HEK293 (cell line): ENCODE measurements at regions not wholly inside any gene's neighbourhood (a gene's known extent, or its start where the extent isn't known, plus 50 kb on each side); places are given as distances from the start of the nearest gene placed in this dataset.

Source experiments
- CTCF ChIA-PET: fragments of 350-600 bp; formaldehyde crosslinking; extraction: SDS; loops from one replicate; lab custom pipeline; 2021; ENCODE audit warnings: antibody characterized with exemption; lab: Yijun Ruan, JAX
- POLR2A ChIA-PET: fragments of 300-600 bp; formaldehyde crosslinking; extraction: SDS; loops from one replicate; lab custom pipeline; 2020; ENCODE audit warnings: antibody characterized with exemption, inconsistent platforms; lab: Yijun Ruan, JAX
- H3K27ac ChIP-seq: fragments of 200-500 bp; sonication (Bioruptor generic); 2 replicates; pipeline ENCODE4 v1.5.1; 2014; ENCODE audit warnings: low read depth, low read length, control low read depth, inconsistent platforms; ENCODE audit errors: extremely low read depth
- H3K36me3 ChIP-seq, 2 experiments: fragments of 200-500 bp in 1 of 2; sonication (Bioruptor generic) in 1 of 2; 1 replicate in 1 of 2; 2 replicates in 1 of 2; pipeline ENCODE4 v1.5.1; 2014 to 2017; ENCODE audit warnings: inconsistent platforms in 2 of 2, low read length in 2 of 2; ENCODE audit not compliant: control insufficient read depth in 2 of 2, insufficient read depth in 1 of 2
- H3K4me1 ChIP-seq: fragments of 200-500 bp; sonication (Bioruptor generic); 2 replicates; pipeline ENCODE4 v1.5.1; 2014; ENCODE audit warnings: mild to moderate bottlenecking, low read length, inconsistent platforms; ENCODE audit not compliant: control insufficient read depth, insufficient read depth
- H3K4me3 ChIP-seq: 2 replicates; pipeline ENCODE4 v1.5.1; 2011; ENCODE audit warnings: low read depth, mild to moderate bottlenecking, control low read depth, low read length, moderate library complexity
- H3K9me3 ChIP-seq: fragments of 200-500 bp; sonication (Bioruptor generic); 2 replicates; pipeline ENCODE4 v1.5.1; 2014; ENCODE audit warnings: low read depth, low read length, inconsistent platforms; ENCODE audit not compliant: control insufficient read depth, insufficient read depth
- GFI1B ChIP-seq: fragments of 450-650 bp; formaldehyde crosslinking; IDR thresholded peaks from 2 replicates; pipeline ENCODE4 v1.5.1; 2016; ENCODE audit warnings: missing biosample characterization, missing genetic modification characterization
- KLF16 ChIP-seq: fragments of 450-650 bp; formaldehyde crosslinking; IDR thresholded peaks from 2 replicates; pipeline ENCODE4 v1.5.1; 2017; ENCODE audit warnings: missing biosample characterization, missing genetic modification characterization
- REPIN1 ChIP-seq: fragments of 450-650 bp; formaldehyde crosslinking; IDR thresholded peaks from 2 replicates; pipeline ENCODE4 v1.5.1; 2017; ENCODE audit warnings: missing biosample characterization, missing genetic modification characterization, low read depth
- SCRT2 ChIP-seq: fragments of 450-650 bp; formaldehyde crosslinking; IDR thresholded peaks from 2 replicates; pipeline ENCODE4 v1.5.1; 2016; ENCODE audit warnings: missing biosample characterization, missing genetic modification characterization
- SETDB1 ChIP-seq: IDR thresholded peaks from one replicate; pipeline ENCODE4 v1.6.1; 2017; ENCODE audit warnings: mild to moderate bottlenecking, low read length, moderate library complexity, mixed read lengths; ENCODE audit not compliant: insufficient read length
- ZBTB48 ChIP-seq: fragments of 450-650 bp; formaldehyde crosslinking; IDR thresholded peaks from 2 replicates; pipeline ENCODE4 v1.5.1; 2016; ENCODE audit warnings: missing biosample characterization, missing genetic modification characterization
- ZBTB8A ChIP-seq: fragments of 450-650 bp; formaldehyde crosslinking; IDR thresholded peaks from 2 replicates; pipeline ENCODE4 v1.5.1; 2016; ENCODE audit warnings: missing biosample characterization, missing genetic modification characterization
- ZNF146 ChIP-seq: fragments of 450-650 bp; formaldehyde crosslinking; IDR thresholded peaks from 2 replicates; pipeline ENCODE4 v1.5.1; 2016; ENCODE audit warnings: missing biosample characterization, missing genetic modification characterization
- ZNF302 ChIP-seq: fragments of 450-650 bp; formaldehyde crosslinking; IDR thresholded peaks from 2 replicates; pipeline ENCODE4 v1.5.1; 2016; ENCODE audit warnings: missing biosample characterization, missing genetic modification characterization, low read depth
- ZNF366 ChIP-seq: fragments of 450-650 bp; formaldehyde crosslinking; conservative IDR thresholded peaks from 2 replicates; pipeline ENCODE4 v1.5.1; 2016; ENCODE audit warnings: missing biosample characterization, missing genetic modification characterization
- ZNF510 ChIP-seq: fragments of 450-650 bp; formaldehyde crosslinking; IDR thresholded peaks from 2 replicates; pipeline ENCODE4 v1.5.1; 2018; ENCODE audit warnings: mild to moderate bottlenecking, missing genetic modification characterization, missing biosample characterization; ENCODE audit not compliant: insufficient replicate concordance
- ZNF521 ChIP-seq: fragments of 450-650 bp; formaldehyde crosslinking; IDR thresholded peaks from 2 replicates; pipeline ENCODE4 v1.5.1; 2017; ENCODE audit warnings: missing biosample characterization, mild to moderate bottlenecking, missing genetic modification characterization
- ZNF548 ChIP-seq: fragments of 450-650 bp; formaldehyde crosslinking; IDR thresholded peaks from 2 replicates; pipeline ENCODE4 v1.5.1; 2016; ENCODE audit warnings: missing biosample characterization, missing genetic modification characterization
- ZNF830 ChIP-seq: fragments of 450-650 bp; IDR thresholded peaks from 2 replicates; pipeline ENCODE4 v1.5.0; 2018; ENCODE audit warnings: missing biosample characterization, missing genetic modification characterization, low read depth, mild to moderate bottlenecking, moderate library complexity
- ZNF837 ChIP-seq: fragments of 450-650 bp; formaldehyde crosslinking; IDR thresholded peaks from 2 replicates; pipeline ENCODE4 v1.5.1; 2016; ENCODE audit warnings: missing biosample characterization, missing genetic modification characterization
- TF ChIP-seq, protein P1 (sequence below): fragments of 450-650 bp; formaldehyde crosslinking; IDR thresholded peaks from 2 replicates; pipeline ENCODE4 v1.5.1; 2016; ENCODE audit warnings: missing biosample characterization, missing genetic modification characterization
- TF ChIP-seq, protein P2 (sequence below): fragments of 450-650 bp; formaldehyde crosslinking; IDR thresholded peaks from 2 replicates; pipeline ENCODE4 v1.5.1; 2017; ENCODE audit warnings: missing biosample characterization, missing genetic modification characterization
- TF ChIP-seq, protein P3 (sequence below): fragments of 450-650 bp; formaldehyde crosslinking; IDR thresholded peaks from 2 replicates; pipeline ENCODE4 v1.5.1; 2016; ENCODE audit warnings: missing biosample characterization, missing genetic modification characterization
- TF ChIP-seq, protein P4 (sequence below): fragments of 450-650 bp; formaldehyde crosslinking; optimal IDR thresholded peaks from 2 replicates; pipeline ENCODE3; 2016; ENCODE audit warnings: missing biosample characterization, mild to moderate bottlenecking, missing genetic modification characterization

DNA sequence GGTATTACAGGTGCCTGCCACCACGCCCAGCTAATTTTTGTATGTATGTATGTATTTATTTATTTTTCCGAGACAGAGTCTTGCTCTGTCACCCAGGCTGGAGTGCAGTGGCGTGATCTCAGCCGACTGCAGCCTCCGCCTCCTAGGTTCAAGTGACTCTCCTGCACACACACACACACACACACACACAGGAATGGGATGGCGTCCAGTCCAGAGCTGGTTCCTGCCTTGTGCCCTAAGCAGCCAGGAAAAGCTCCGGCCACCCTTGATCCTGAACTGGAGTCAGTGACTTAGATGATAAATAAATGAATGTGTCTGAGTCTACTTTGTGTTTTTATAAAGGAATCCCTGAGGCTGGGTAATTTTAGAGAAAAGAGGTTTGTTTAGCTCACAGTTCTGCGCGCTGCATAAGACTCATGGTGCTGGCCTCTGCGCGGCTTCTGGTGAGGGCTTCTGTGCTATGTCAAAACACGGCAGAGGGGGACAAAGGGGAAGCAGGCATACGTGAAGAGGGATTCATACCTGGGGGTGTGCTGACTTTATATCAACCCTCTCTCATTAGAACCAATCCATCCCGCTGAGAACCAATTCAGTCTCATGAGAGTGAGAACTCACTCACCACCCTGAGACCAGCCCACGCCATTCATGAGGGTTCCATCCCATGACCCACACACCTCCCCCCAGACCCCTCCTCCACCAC is 59.7 kb upstream of the PHLPP1 start (continued):
- TF ChIP-seq ZNF146 (tag by site-specific recombination) (no peak), ZNF302 (tag by site-specific recombination) (no peak)
- TF ChIP-seq, protein P1, sequence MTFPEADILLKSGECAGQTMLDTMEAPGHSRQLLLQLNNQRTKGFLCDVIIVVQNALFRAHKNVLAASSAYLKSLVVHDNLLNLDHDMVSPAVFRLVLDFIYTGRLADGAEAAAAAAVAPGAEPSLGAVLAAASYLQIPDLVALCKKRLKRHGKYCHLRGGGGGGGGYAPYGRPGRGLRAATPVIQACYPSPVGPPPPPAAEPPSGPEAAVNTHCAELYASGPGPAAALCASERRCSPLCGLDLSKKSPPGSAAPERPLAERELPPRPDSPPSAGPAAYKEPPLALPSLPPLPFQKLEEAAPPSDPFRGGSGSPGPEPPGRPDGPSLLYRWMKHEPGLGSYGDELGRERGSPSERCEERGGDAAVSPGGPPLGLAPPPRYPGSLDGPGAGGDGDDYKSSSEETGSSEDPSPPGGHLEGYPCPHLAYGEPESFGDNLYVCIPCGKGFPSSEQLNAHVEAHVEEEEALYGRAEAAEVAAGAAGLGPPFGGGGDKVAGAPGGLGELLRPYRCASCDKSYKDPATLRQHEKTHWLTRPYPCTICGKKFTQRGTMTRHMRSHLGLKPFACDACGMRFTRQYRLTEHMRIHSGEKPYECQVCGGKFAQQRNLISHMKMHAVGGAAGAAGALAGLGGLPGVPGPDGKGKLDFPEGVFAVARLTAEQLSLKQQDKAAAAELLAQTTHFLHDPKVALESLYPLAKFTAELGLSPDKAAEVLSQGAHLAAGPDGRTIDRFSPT (tag by site-specific recombination) = no peak

DNA sequence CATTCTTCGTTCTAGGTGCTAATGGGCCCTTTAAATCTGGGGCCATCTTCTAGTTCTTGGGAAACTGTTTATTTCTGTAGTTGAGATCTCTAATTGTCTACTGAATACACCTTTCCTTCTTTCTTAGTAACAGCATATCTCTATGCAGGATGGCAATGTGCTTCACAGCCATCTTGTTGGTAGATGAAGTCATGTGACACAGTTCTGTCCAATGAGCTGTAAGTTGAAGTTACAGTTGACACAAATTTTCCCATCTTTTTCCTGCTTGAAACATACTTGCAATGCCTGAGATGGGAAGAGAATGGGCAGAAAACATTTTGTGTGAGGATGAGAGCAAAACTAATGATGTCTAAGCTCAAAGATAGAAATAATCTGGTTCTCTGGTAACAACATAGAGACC is 57.3 kb upstream of the PHLPP1 start:
- Histone ChIP-seq H3K27ac (no peak overlapping the region), H3K4me3 (no peak overlapping the region), H3K4me1 (no peaks in the 10 kb centered on the region), H3K9me3 (no peaks in the 10 kb centered on the region), H3K36me3 (no peaks in the 10 kb centered on the region)
- POLR2A ChIA-PET = no interaction called here
- no peak for TF ChIP-seq ZNF830 (tag by site-specific recombination)
- TF ChIP-seq KLF16 (tag by site-specific recombination) = no peak
- TF ChIP-seq, protein P2, sequence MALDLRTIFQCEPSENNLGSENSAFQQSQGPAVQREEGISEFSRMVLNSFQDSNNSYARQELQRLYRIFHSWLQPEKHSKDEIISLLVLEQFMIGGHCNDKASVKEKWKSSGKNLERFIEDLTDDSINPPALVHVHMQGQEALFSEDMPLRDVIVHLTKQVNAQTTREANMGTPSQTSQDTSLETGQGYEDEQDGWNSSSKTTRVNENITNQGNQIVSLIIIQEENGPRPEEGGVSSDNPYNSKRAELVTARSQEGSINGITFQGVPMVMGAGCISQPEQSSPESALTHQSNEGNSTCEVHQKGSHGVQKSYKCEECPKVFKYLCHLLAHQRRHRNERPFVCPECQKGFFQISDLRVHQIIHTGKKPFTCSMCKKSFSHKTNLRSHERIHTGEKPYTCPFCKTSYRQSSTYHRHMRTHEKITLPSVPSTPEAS (tag by site-specific recombination) = no peak
- no peak for TF ChIP-seq ZBTB8A (tag by site-specific recombination)
- no peak for TF ChIP-seq ZNF837 (tag by site-specific recombination)
- TF ChIP-seq ZNF366 (tag by site-specific recombination) = no peak
- CTCF ChIA-PET = interaction anchor here (0.8 kb wide), 1 partner anchor 19 kb away, joined by 4 read pairs; no protein-coding TSS in a partner anchor

DNA sequence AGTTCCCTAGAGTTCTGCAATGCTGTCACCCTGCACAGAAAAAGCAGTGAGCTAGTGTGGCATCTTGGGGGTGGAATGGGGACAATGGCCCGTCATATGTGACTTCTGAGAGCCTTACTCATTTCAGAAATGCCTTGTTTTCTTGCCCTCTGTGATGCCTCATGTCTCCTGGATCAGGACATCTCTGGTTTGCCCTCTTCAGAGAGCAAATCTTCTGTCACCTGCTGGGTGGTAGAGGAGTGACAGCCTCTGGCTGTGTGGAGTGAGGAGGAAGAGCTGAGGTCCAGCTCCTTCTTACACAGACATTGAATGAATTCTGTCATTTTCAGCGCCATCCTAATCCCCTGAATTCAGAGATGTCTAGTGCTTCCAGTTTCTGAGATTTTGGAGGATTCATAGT is 55.6 kb upstream of the PHLPP1 start:
- H3K4me3 ChIP-seq = no peak overlapping the region
- POLR2A ChIA-PET = no interaction called here
- H3K4me1 ChIP-seq = 0 out of 2 replicates have a peak, but pooled peaks cover 4% of the 10 kb centered on the region
- no peak overlapping the region for H3K27ac ChIP-seq
- TF ChIP-seq GFI1B (tag by site-specific recombination) = no peak
- TF ChIP-seq SCRT2 (tag by site-specific recombination) = no peak
- no peak for TF ChIP-seq REPIN1 (tag by site-specific recombination)
- TF ChIP-seq ZNF548 (tag by site-specific recombination) = no peak
- TF ChIP-seq, protein P3, sequence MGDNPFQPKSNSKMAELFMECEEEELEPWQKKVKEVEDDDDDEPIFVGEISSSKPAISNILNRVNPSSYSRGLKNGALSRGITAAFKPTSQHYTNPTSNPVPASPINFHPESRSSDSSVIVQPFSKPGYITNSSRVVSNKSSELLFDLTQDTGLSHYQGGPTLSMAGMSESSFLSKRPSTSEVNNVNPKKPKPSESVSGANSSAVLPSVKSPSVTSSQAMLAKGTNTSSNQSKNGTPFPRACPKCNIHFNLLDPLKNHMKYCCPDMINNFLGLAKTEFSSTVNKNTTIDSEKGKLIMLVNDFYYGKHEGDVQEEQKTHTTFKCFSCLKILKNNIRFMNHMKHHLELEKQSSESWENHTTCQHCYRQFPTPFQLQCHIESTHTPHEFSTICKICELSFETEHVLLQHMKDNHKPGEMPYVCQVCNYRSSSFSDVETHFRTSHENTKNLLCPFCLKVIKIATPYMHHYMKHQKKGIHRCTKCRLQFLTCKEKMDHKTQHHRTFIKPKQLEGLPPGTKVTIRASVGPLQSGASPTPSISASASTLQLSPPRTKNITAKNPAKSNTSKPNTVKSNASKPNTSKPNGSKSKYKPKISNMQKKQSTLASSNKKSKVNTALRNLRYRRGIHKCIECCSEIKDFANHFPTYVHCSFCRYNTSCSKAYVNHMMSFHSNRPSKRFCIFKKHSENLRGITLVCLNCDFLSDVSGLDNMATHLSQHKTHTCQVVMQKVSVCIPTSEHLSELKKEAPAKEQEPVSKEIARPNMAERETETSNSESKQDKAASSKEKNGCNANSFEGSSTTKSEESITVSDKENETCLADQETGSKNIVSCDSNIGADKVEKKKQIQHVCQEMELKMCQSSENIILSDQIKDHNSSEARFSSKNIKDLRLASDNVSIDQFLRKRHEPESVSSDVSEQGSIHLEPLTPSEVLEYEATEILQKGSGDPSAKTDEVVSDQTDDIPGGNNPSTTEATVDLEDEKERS (tag by site-specific recombination) = no peak
- no peak for TF ChIP-seq ZBTB48 (tag by site-specific recombination)
- TF ChIP-seq ZNF521 (tag by site-specific recombination) = no peak
- no peak for TF ChIP-seq SETDB1
- TF ChIP-seq, protein P4, sequence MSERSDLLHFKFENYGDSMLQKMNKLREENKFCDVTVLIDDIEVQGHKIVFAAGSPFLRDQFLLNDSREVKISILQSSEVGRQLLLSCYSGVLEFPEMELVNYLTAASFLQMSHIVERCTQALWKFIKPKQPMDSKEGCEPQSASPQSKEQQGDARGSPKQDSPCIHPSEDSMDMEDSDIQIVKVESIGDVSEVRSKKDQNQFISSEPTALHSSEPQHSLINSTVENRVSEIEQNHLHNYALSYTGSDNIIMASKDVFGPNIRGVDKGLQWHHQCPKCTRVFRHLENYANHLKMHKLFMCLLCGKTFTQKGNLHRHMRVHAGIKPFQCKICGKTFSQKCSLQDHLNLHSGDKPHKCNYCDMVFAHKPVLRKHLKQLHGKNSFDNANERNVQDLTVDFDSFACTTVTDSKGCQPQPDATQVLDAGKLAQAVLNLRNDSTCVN (tag by site-specific recombination) = no peak
- TF ChIP-seq ZNF510 (tag by site-specific recombination) = no peak
- H3K36me3 ChIP-seq = no peaks in the 10 kb centered on the region
- CTCF ChIA-PET = no interaction called here
- H3K9me3 ChIP-seq = no peaks in the 10 kb centered on the region
